HL-60 (cell line): ENCODE measurements at regions not wholly inside any gene's neighbourhood (a gene's known extent, or its start where the extent isn't known, plus 50 kb on each side); places are given as distances from the start of the nearest gene placed in this dataset.

Experiments
- GABPA ChIP-seq: IDR thresholded peaks from 2 replicates; pipeline ENCODE4 v1.6.1; 2012; ENCODE audit warnings: low read depth
- POLR2AphosphoS5 ChIP-seq: IDR thresholded peaks from 2 replicates; pipeline ENCODE4 v1.6.1; 2012; ENCODE audit warnings: low read depth
- TF ChIP-seq, protein P1 (sequence below): IDR thresholded peaks from one replicate; pipeline ENCODE4 v1.5.1; 2011; ENCODE audit warnings: low read length, control low read depth, inconsistent platforms; ENCODE audit not compliant: insufficient read depth
- TF ChIP-seq, protein P2 (sequence below): IDR thresholded peaks from 2 replicates; pipeline ENCODE4 v1.6.1; 2012; ENCODE audit warnings: low read depth; ENCODE audit not compliant: insufficient replicate concordance

DNA sequence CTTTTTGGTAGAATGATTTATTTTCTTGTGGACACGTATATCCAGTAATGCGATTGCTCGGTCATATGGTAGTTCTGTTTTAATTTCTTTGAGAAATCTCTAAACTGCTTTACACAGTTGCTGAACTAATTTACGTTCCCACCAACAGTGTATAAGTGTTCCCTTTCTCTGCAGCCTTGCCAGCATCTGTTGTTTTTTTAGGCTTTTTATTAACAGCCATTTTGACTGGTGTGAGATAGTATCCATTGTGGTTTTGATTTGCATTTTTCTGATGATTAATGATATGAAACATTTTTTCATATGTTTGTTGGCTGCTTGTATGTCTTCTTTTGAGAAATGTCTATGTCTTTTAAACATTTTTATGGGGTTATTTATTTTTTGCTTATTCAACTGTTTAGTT is 196.7 kb downstream of the MOXD1 start:
- TF ChIP-seq, protein P1, sequence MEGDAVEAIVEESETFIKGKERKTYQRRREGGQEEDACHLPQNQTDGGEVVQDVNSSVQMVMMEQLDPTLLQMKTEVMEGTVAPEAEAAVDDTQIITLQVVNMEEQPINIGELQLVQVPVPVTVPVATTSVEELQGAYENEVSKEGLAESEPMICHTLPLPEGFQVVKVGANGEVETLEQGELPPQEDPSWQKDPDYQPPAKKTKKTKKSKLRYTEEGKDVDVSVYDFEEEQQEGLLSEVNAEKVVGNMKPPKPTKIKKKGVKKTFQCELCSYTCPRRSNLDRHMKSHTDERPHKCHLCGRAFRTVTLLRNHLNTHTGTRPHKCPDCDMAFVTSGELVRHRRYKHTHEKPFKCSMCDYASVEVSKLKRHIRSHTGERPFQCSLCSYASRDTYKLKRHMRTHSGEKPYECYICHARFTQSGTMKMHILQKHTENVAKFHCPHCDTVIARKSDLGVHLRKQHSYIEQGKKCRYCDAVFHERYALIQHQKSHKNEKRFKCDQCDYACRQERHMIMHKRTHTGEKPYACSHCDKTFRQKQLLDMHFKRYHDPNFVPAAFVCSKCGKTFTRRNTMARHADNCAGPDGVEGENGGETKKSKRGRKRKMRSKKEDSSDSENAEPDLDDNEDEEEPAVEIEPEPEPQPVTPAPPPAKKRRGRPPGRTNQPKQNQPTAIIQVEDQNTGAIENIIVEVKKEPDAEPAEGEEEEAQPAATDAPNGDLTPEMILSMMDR, result no peak
- TF ChIP-seq, protein P2, sequence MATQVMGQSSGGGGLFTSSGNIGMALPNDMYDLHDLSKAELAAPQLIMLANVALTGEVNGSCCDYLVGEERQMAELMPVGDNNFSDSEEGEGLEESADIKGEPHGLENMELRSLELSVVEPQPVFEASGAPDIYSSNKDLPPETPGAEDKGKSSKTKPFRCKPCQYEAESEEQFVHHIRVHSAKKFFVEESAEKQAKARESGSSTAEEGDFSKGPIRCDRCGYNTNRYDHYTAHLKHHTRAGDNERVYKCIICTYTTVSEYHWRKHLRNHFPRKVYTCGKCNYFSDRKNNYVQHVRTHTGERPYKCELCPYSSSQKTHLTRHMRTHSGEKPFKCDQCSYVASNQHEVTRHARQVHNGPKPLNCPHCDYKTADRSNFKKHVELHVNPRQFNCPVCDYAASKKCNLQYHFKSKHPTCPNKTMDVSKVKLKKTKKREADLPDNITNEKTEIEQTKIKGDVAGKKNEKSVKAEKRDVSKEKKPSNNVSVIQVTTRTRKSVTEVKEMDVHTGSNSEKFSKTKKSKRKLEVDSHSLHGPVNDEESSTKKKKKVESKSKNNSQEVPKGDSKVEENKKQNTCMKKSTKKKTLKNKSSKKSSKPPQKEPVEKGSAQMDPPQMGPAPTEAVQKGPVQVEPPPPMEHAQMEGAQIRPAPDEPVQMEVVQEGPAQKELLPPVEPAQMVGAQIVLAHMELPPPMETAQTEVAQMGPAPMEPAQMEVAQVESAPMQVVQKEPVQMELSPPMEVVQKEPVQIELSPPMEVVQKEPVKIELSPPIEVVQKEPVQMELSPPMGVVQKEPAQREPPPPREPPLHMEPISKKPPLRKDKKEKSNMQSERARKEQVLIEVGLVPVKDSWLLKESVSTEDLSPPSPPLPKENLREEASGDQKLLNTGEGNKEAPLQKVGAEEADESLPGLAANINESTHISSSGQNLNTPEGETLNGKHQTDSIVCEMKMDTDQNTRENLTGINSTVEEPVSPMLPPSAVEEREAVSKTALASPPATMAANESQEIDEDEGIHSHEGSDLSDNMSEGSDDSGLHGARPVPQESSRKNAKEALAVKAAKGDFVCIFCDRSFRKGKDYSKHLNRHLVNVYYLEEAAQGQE, result no peak
- no peak for TF ChIP-seq POLR2AphosphoS5
- no peak for TF ChIP-seq GABPA
